Prostate gland (tissue), 2 donors: ENCODE measurements at regions not wholly inside any gene's neighbourhood (a gene's known extent, or its start where the extent isn't known, plus 50 kb on each side); places are given as distances from the start of the nearest gene placed in this dataset.

Source experiments
- DNase-seq: peaks from one replicate; pipeline ENCODE4 v3.0.0-alpha.2; 2019; ENCODE audit warnings: low spot score
- H3K27ac ChIP-seq, 2 donors: fragments of 200-600 bp; sonication (generic); 2 replicates each; pipeline ENCODE4 v1.5.1; 2017 to 2019
- H3K27me3 ChIP-seq: fragments of 200-600 bp; sonication (generic); replicated peaks from 2 replicates; pipeline ENCODE4 v1.5.1; 2019; ENCODE audit not compliant: insufficient read depth
- H3K36me3 ChIP-seq, 2 donors: fragments of 200-600 bp; sonication (generic); 1 replicate in 1 of 2; 2 replicates in 1 of 2; pipeline versions ENCODE4 v1.5.1 to v1.8.1; 2017 to 2019
- H3K4me1 ChIP-seq: fragments of 200-600 bp; sonication (generic); replicated peaks from 2 replicates; pipeline ENCODE4 v1.5.1; 2019
- H3K4me3 ChIP-seq, 2 donors: fragments of 200-600 bp; sonication (generic); 2 replicates each; pipeline ENCODE4 v1.5.1; 2017 to 2019
- H3K9me3 ChIP-seq: fragments of 200-600 bp; sonication (generic); 2 replicates; pipeline ENCODE4 v1.5.1; 2017
- POLR2A ChIP-seq: fragments of 450-650 bp; IDR thresholded peaks from one replicate; pipeline ENCODE4 v1.6.1; 2016; ENCODE audit warnings: antibody characterized with exemption, mild to moderate bottlenecking
- POLR2AphosphoS5 ChIP-seq: sonication (generic); formaldehyde crosslinking; IDR thresholded peaks from one replicate; pipeline ENCODE4 v1.6.1; 2017; ENCODE audit warnings: antibody characterized with exemption
- WGBS: methylation state at CpG from one replicate; pipeline ENCODE4 v1.1.5; 2018; 5-methylcytosine and 5-hydroxymethylcytosine counted together
- intact Hi-C: fragments of 100-400 bp; cut with DNase I; formaldehyde crosslinking; loops from one replicate; pipeline ENCODE4 v1.14.2; 2022
- TF ChIP-seq, protein P1 (sequence below), 4 experiments: fragments of 200-600 bp in 2 of 4; fragments of 450-650 bp in 2 of 4; sonication (generic) in 2 of 4; IDR thresholded peaks; 1 replicate in 3 of 4; 2 replicates in 1 of 4; pipeline ENCODE4 v1.5.1; 2016 to 2019; ENCODE audit warnings: antibody characterized with exemption in 4 of 4, mild to moderate bottlenecking in 2 of 4, moderate library complexity in 2 of 4

DNA sequence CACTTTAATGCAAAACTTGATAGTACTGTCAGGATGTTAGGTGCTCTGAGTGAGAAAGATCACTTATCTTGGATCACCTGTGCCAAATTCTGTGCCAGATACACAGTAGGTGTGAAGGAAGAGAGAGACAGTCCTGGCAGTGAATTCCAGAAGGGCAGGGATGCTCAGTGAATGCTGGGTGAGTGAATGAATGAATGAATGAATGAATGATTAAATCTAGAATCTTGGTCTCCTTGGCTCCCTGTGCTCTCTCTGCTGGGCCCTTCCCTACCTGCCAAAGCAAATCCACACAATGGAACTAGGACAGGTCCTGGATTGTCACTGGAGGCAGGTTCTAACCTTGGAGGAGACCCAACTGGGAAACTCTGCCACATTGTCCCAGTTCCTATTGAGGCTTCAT, 117.5 kb upstream of the CXCL14 start:
- Histone ChIP-seq H3K27ac (no peak overlapping the region), H3K4me3 (no peak overlapping the region), H3K9me3 (no peaks in the 10 kb centered on the region), H3K27me3 (no peaks in the 10 kb centered on the region), H3K4me1 (no peaks in the 10 kb centered on the region), H3K36me3 (no peaks in the 10 kb centered on the region)
- no peak for DNase-seq
- TF ChIP-seq, protein P1, sequence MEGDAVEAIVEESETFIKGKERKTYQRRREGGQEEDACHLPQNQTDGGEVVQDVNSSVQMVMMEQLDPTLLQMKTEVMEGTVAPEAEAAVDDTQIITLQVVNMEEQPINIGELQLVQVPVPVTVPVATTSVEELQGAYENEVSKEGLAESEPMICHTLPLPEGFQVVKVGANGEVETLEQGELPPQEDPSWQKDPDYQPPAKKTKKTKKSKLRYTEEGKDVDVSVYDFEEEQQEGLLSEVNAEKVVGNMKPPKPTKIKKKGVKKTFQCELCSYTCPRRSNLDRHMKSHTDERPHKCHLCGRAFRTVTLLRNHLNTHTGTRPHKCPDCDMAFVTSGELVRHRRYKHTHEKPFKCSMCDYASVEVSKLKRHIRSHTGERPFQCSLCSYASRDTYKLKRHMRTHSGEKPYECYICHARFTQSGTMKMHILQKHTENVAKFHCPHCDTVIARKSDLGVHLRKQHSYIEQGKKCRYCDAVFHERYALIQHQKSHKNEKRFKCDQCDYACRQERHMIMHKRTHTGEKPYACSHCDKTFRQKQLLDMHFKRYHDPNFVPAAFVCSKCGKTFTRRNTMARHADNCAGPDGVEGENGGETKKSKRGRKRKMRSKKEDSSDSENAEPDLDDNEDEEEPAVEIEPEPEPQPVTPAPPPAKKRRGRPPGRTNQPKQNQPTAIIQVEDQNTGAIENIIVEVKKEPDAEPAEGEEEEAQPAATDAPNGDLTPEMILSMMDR (IDR thresholded peaks at IDR 0.05): no peak
- TF ChIP-seq POLR2AphosphoS5: no peak
- TF ChIP-seq POLR2A: no peak
- intact Hi-C loops: no loop called here

DNA sequence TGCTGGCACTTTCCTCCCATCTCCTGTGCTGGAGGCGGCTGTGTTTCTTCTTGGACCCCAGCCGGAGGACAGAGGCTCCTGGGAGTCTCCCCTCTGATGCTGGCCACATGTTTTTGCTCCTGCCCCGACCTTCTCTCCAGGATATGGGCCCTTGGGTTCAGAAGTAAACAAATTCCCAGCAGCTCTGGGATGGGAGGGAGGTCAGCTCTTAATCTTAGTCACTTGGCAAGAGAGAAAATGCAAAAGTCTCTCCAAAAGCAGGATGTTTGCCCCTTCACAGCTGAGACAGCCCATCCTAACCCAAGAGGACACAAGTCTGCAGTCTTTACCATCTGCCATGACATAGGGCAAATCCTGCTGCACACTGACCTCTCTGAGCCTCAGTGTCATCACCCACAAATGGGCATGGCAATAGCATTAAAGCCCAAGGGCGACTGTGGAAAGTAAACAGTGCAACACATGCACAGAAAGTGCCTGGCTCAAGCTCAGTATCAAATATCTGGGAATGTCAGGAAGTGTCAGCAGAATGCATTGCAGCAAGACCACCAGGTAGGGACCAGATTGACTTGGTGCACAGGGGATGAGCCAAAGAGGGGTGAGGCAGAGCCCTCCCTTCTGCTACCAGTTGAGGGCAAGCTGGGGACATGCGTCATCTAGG, 117.0 kb upstream of the CXCL14 start:
- intact Hi-C loops: no loop called here

DNA sequence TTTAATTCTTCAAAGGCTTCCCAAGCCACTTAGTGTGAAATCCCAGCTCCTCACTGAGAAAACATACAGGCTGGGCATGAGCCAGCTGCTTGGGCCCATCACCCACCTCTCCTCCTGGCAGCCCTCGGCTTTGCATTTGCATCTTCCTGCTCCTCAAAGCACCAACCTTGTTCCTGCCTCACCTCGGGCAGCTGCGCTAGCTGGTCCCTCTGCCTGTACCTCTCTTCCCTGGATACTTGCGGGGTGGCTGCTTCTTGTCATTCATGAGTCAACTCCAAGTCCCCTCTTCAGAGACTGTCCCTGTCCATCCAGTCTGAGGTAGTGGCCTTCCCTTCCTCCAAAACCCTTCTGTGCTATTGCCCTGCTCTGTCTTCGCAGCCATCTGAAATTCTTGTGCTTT, 116.1 kb upstream of the CXCL14 start:
- Histone ChIP-seq H3K4me3 (no peak overlapping the region), H3K27me3 (peaks cover 3% of the 10 kb centered on the region), H3K27ac (no peak overlapping the region), H3K9me3 (no peaks in the 10 kb centered on the region), H3K36me3 (no peaks in the 10 kb centered on the region), H3K4me1 (no peaks in the 10 kb centered on the region)
- TF ChIP-seq POLR2AphosphoS5 (no peak), POLR2A (no peak)
- TF ChIP-seq, protein P1 (IDR thresholded peaks at IDR 0.05): no peak
- intact Hi-C loops: no loop called here
- no peak for DNase-seq
- WGBS: 75% methylated on average over 5 of the region's 5 CpGs

More for the DNA sequence above, 117.0 kb upstream of the CXCL14 start:
- H3K9me3 ChIP-seq: no peaks in the 10 kb centered on the region
- no peaks in the 10 kb centered on the region for H3K4me1 ChIP-seq
- WGBS: 61% methylated on average over 5 of the region's 5 CpGs
- no peak for TF ChIP-seq POLR2AphosphoS5
- no peak for TF ChIP-seq POLR2A
- TF ChIP-seq, protein P1 (IDR thresholded peaks at IDR 0.05): no peak
- H3K4me3 ChIP-seq: no peak overlapping the region
- no peak overlapping the region for H3K27ac ChIP-seq
- H3K27me3 ChIP-seq: peaks cover under 1% of the 10 kb centered on the region
- DNase-seq: no peak
- no peaks in the 10 kb centered on the region for H3K36me3 ChIP-seq

DNA sequence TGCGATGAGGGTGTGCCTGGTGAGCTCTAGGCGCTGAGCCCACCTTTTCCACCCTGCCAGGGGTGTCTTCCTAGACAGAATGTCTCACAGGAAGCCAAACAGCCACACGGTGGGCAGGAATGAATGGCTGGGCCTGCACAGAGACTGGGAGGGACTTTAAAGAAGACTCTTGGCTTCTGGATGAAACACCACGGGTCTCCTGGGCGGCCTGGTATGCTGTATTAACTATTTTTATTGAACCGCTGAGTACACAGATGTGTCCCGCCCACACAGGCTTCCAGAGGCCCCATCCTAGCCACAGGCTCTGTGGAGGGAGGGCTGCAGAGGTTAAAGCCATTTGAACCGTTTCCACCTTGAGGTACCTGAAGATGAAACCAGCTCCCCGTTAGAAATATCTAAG, 115.2 kb upstream of the CXCL14 start:
- no peak for DNase-seq
- no peaks in the 10 kb centered on the region for H3K4me1 ChIP-seq
- H3K4me3 ChIP-seq: no peak overlapping the region
- TF ChIP-seq POLR2A: no peak
- TF ChIP-seq, protein P1 (IDR thresholded peaks at IDR 0.05): no peak
- TF ChIP-seq POLR2AphosphoS5: no peak
- no peaks in the 10 kb centered on the region for H3K36me3 ChIP-seq
- 49% methylated on average over 9 of the region's 9 CpGs for WGBS
- no peaks in the 10 kb centered on the region for H3K9me3 ChIP-seq
- H3K27me3 ChIP-seq: peaks cover 3% of the 10 kb centered on the region
- H3K27ac ChIP-seq: no peak overlapping the region
- intact Hi-C loops: no loop called here

DNA sequence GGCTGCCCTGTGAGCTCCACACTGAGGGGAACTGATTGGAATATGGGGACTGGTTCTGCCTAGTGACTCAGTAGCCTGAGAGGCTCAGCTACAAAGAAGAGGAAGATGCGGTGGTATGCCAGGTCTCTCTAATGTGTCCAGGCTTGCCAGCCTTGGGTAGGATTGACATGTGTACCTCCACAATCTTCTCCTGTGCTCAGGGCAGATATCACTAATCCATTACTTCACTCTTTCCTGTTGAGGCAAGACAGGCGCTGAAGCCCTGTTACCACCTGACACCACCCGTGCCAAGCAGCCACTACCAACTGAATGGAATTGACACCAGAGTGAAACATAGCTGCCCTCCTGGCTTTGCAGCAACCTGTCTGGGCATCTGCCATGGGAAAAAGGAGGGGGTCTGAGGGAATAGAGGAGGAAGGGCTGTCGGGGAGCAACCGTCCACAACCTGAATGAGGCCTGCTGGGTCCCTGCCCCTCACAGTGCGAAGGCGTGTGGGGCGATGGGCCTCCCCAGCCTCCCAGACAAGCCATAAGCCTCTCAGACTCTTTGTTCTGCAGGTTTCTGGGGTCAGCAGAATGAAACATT, 114.7 kb upstream of the CXCL14 start:
- Histone ChIP-seq H3K27ac (no peak overlapping the region), H3K4me1 (no peaks in the 10 kb centered on the region), H3K27me3 (peaks cover 3% of the 10 kb centered on the region), H3K4me3 (no peak overlapping the region), H3K9me3 (no peaks in the 10 kb centered on the region), H3K36me3 (no peaks in the 10 kb centered on the region)
- intact Hi-C loops: no loop called here
- TF ChIP-seq POLR2A (no peak), POLR2AphosphoS5 (no peak)
- TF ChIP-seq, protein P1 (IDR thresholded peaks at IDR 0.05): no peak
- 60% methylated on average over 8 of the region's 8 CpGs for WGBS
- no peak for DNase-seq
